Fibroblast of mammary gland (primary cell): ENCODE measurements at regions not wholly inside any gene's neighbourhood (a gene's known extent, or its start where the extent isn't known, plus 50 kb on each side); places are given as distances from the start of the nearest gene placed in this dataset.

Experiments
- DNase-seq: peaks from one replicate; pipeline ENCODE4 v3.0.0-alpha.2; 2010; ENCODE audit warnings: low read depth
- H3K4me3 ChIP-seq: 2 replicates; pipeline ENCODE4 v1.5.1; 2011; ENCODE audit warnings: low read depth, mild to moderate bottlenecking, low read length, moderate library complexity; ENCODE audit not compliant: control insufficient read depth
- CTCF ChIP-seq: conservative IDR thresholded peaks from 2 replicates; pipeline ENCODE4 v1.5.1; 2011; ENCODE audit warnings: low read depth, low read length, inconsistent platforms; ENCODE audit not compliant: control insufficient read depth, insufficient read depth

- no peak for TF ChIP-seq CTCF
- H3K4me3 ChIP-seq = no peak overlapping the region
- DNase-seq = no peak
Measured at GRCh38 chr11:27604416-27604815, 95.8 kb downstream of the BDNF start.

- no peak overlapping the region for H3K4me3 ChIP-seq
- TF ChIP-seq CTCF = no peak
- no peak for DNase-seq
Measured at GRCh38 chr11:27603376-27603990, 96.8 kb downstream of the BDNF start.

GRCh38 chr11:27600656-27601055, 94.1 kb upstream of the LIN7C start:
- H3K4me3 ChIP-seq = no peak overlapping the region
- no peak for TF ChIP-seq CTCF
- DNase-seq = no peak

- no peak overlapping the region for H3K4me3 ChIP-seq
- no peak for DNase-seq
- no peak for TF ChIP-seq CTCF
Measured at GRCh38 chr11:27599217-27599616, 92.6 kb upstream of the LIN7C start.

- no peak for DNase-seq
- TF ChIP-seq CTCF = no peak
- no peak overlapping the region for H3K4me3 ChIP-seq
Measured at GRCh38 chr11:27596802-27597201, 90.2 kb upstream of the LIN7C start.

GRCh38 chr11:27596388-27596787, 89.8 kb upstream of the LIN7C start:
- no peak overlapping the region for H3K4me3 ChIP-seq
- TF ChIP-seq CTCF = no peak
- DNase-seq = no peak
